ENCODE measurements at regions not wholly inside any gene's neighbourhood (a gene's known extent, or its start where the extent isn't known, plus 50 kb on each side); places are given as distances from the start of the nearest gene placed in this dataset.

- Histone ChIP-seq H3K4me1 (ENCODE audit: control insufficient read depth, insufficient read depth, low read length) (peaks cover 3% of the 10 kb centered on the region; the same call in 1 of the 2 replicates), H3K9ac (ENCODE audit: low read depth, low read length) (no peak overlapping the region), H3K9me3 (ENCODE audit: control insufficient read depth, insufficient read depth, low read length) (no peaks in the 10 kb centered on the region), H3K27ac (ENCODE audit: low read depth, low read length) (no peak overlapping the region), H3K36me3 (ENCODE audit: control insufficient read depth, insufficient read depth, low read length) (no peaks in the 10 kb centered on the region), H3K4me3 (ENCODE audit: low read depth, low read length) (no peak overlapping the region), H3K27me3 (ENCODE audit: control insufficient read depth, insufficient read depth, low read length) (no peaks in the 10 kb centered on the region)
Measured at GRCh38 chr5:82336226-82336958, 58.2 kb upstream of the RPS23 start.

DNA sequence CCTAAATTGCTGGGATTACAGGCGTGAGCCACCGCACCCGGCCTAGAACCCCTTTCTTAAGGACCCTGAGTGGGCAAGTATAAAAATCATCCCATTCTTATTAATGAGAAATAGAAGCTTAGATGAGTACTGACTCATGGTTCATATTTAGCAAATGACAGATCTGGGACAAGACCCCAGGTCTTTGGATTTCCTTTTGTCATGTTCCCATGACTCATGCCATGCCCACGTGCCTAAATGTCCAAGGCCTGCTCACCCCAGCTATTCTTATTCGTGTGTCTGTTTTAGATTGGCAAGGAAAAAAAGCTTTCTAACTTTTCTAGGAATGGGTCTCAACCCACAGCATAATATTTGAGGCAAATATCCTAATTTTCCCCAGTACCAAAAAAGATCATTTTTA lies 57.7 kb upstream of the RPS23 start:
- H3K9me3 ChIP-seq (ENCODE audit: control insufficient read depth, insufficient read depth, low read length), result no peaks in the 10 kb centered on the region
- no peak overlapping the region for H3K4me3 ChIP-seq (ENCODE audit: low read depth, low read length)
- no peak overlapping the region for H3K9ac ChIP-seq (ENCODE audit: low read depth, low read length)
- no peaks in the 10 kb centered on the region for H3K27me3 ChIP-seq (ENCODE audit: control insufficient read depth, insufficient read depth, low read length)
- no peak overlapping the region for H3K27ac ChIP-seq (ENCODE audit: low read depth, low read length)
- H3K36me3 ChIP-seq (ENCODE audit: control insufficient read depth, insufficient read depth, low read length), result no peaks in the 10 kb centered on the region
- peaks cover 7% of the 10 kb centered on the region for H3K4me1 ChIP-seq (ENCODE audit: control insufficient read depth, insufficient read depth, low read length)

GRCh38 chr5:82334856-82335255 lies 56.7 kb upstream of the RPS23 start:
- Histone ChIP-seq H3K27me3 (ENCODE audit: control insufficient read depth, insufficient read depth, low read length) (no peaks in the 10 kb centered on the region), H3K4me3 (ENCODE audit: low read depth, low read length) (no peak overlapping the region), H3K4me1 (ENCODE audit: control insufficient read depth, insufficient read depth, low read length) (peaks cover 7% of the 10 kb centered on the region), H3K36me3 (ENCODE audit: control insufficient read depth, insufficient read depth, low read length) (no peaks in the 10 kb centered on the region), H3K9ac (ENCODE audit: low read depth, low read length) (no peak overlapping the region), H3K9me3 (ENCODE audit: control insufficient read depth, insufficient read depth, low read length) (no peaks in the 10 kb centered on the region), H3K27ac (ENCODE audit: low read depth, low read length) (no peak overlapping the region)

- H3K27ac ChIP-seq (ENCODE audit: low read depth, low read length), result no peak overlapping the region
- H3K4me3 ChIP-seq (ENCODE audit: low read depth, low read length), result no peak overlapping the region
- no peaks in the 10 kb centered on the region for H3K36me3 ChIP-seq (ENCODE audit: control insufficient read depth, insufficient read depth, low read length)
- no peaks in the 10 kb centered on the region for H3K9me3 ChIP-seq (ENCODE audit: control insufficient read depth, insufficient read depth, low read length)
- peaks cover 7% of the 10 kb centered on the region for H3K4me1 ChIP-seq (ENCODE audit: control insufficient read depth, insufficient read depth, low read length)
- H3K27me3 ChIP-seq (ENCODE audit: control insufficient read depth, insufficient read depth, low read length), result no peaks in the 10 kb centered on the region
- no peak overlapping the region for H3K9ac ChIP-seq (ENCODE audit: low read depth, low read length)
Measured at GRCh38 chr5:82334085-82334692, 56.0 kb upstream of the RPS23 start.

DNA sequence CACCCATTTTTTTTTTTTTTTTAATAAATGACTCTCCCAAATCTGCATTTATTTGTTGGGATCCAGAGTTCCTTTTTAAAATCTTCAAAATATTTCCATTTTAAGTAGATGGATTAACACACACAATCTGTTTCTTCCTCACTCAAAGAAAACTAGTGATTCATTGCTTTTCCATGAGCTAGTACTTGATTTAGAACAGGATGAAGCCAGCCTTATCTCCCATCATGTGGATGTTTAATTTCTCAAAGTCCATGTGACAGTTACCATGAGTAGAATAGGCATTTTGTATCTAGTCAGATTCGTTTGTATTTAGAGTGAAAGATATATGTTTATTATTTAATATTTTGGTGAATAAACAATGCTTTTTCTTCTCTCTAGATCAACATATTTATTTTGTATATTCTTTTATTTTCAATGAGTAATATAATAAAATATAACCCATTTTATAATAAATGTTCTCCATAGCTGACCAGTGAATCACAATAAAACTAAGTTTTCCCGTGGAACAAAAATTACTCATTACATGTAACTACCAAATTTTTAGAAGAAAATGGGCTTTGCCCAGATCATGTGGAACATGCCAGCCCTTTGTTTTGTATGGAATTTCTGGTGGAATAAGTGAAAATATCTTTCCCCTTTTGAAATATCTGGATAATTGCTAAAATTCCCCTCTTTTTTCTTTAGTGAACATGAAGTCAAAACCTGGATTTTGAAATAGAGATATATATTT lies 54.9 kb upstream of the RPS23 start:
- no peak overlapping the region for H3K4me3 ChIP-seq (ENCODE audit: low read depth, low read length)
- H3K4me1 ChIP-seq (ENCODE audit: control insufficient read depth, insufficient read depth, low read length), result peaks cover 7% of the 10 kb centered on the region
- no peaks in the 10 kb centered on the region for H3K27me3 ChIP-seq (ENCODE audit: control insufficient read depth, insufficient read depth, low read length)
- no peak overlapping the region for H3K27ac ChIP-seq (ENCODE audit: low read depth, low read length)
- H3K9me3 ChIP-seq (ENCODE audit: control insufficient read depth, insufficient read depth, low read length), result 0 out of 2 replicates have a peak, but pooled peaks cover 2% of the 10 kb centered on the region
- no peaks in the 10 kb centered on the region for H3K36me3 ChIP-seq (ENCODE audit: control insufficient read depth, insufficient read depth, low read length)
- H3K9ac ChIP-seq (ENCODE audit: low read depth, low read length), result no peak overlapping the region

DNA sequence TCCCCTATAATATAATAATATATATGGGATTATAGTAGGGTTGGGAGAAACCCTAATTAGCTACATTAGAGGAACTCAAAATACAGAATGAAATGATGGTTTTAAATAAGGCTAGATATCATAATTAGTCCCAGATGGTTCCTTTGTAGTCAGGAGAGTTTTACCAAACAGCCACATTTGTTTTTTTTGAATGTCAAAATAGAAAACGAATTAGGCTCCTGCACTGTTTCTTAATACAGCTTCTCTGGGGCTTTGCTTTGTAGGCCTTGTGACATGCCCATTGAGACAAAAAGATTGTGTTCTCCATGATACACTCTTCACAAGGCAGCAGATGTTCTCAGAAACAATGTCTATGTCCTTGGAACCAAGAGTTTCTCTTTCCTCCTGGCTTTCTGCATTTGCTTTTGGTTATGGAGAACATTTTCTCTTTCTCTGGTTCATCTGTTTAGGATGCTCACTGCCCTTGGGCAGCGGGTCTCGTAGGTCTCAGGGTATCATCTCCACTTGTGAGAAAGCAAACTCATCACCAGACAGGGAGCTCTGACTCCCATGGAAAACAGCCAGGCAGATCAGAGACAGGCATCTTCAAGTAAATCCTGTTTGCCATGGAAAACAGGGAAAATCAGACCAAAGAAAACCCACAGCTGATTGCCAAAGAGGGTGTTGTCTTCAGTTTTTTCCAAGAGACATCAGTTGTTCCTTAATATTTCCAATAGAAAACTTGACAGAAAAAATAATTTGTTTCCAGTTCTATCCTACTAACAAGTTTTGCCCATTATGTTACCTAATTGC lies 54.1 kb upstream of the RPS23 start:
- Histone ChIP-seq H3K9ac (ENCODE audit: low read depth, low read length) (no peak overlapping the region), H3K36me3 (ENCODE audit: control insufficient read depth, insufficient read depth, low read length) (no peaks in the 10 kb centered on the region), H3K27ac (ENCODE audit: low read depth, low read length) (no peak overlapping the region), H3K4me1 (ENCODE audit: control insufficient read depth, insufficient read depth, low read length) (peaks cover 7% of the 10 kb centered on the region), H3K9me3 (ENCODE audit: control insufficient read depth, insufficient read depth, low read length) (0 out of 2 replicates have a peak, but pooled peaks cover 2% of the 10 kb centered on the region), H3K27me3 (ENCODE audit: control insufficient read depth, insufficient read depth, low read length) (no peaks in the 10 kb centered on the region), H3K4me3 (ENCODE audit: low read depth, low read length) (no peak overlapping the region)

GRCh38 chr5:82331557-82331956 lies 53.4 kb upstream of the RPS23 start:
- no peak overlapping the region for H3K27ac ChIP-seq (ENCODE audit: low read depth, low read length)
- H3K4me1 ChIP-seq (ENCODE audit: control insufficient read depth, insufficient read depth, low read length), result peaks cover 7% of the 10 kb centered on the region
- H3K27me3 ChIP-seq (ENCODE audit: control insufficient read depth, insufficient read depth, low read length), result no peaks in the 10 kb centered on the region
- no peak overlapping the region for H3K9ac ChIP-seq (ENCODE audit: low read depth, low read length)
- no peak overlapping the region for H3K4me3 ChIP-seq (ENCODE audit: low read depth, low read length)
- 0 out of 2 replicates have a peak, but pooled peaks cover 2% of the 10 kb centered on the region for H3K9me3 ChIP-seq (ENCODE audit: control insufficient read depth, insufficient read depth, low read length)
- H3K36me3 ChIP-seq (ENCODE audit: control insufficient read depth, insufficient read depth, low read length), result no peaks in the 10 kb centered on the region

- peaks cover 7% of the 10 kb centered on the region for H3K4me1 ChIP-seq (ENCODE audit: control insufficient read depth, insufficient read depth, low read length)
- no peaks in the 10 kb centered on the region for H3K27me3 ChIP-seq (ENCODE audit: control insufficient read depth, insufficient read depth, low read length)
- no peak overlapping the region for H3K4me3 ChIP-seq (ENCODE audit: low read depth, low read length)
- H3K9me3 ChIP-seq (ENCODE audit: control insufficient read depth, insufficient read depth, low read length), result 0 out of 2 replicates have a peak, but pooled peaks cover 2% of the 10 kb centered on the region
- no peak overlapping the region for H3K9ac ChIP-seq (ENCODE audit: low read depth, low read length)
- no peaks in the 10 kb centered on the region for H3K36me3 ChIP-seq (ENCODE audit: control insufficient read depth, insufficient read depth, low read length)
- no peak overlapping the region for H3K27ac ChIP-seq (ENCODE audit: low read depth, low read length)
Measured at GRCh38 chr5:82330530-82331270, 52.5 kb upstream of the RPS23 start.

DNA sequence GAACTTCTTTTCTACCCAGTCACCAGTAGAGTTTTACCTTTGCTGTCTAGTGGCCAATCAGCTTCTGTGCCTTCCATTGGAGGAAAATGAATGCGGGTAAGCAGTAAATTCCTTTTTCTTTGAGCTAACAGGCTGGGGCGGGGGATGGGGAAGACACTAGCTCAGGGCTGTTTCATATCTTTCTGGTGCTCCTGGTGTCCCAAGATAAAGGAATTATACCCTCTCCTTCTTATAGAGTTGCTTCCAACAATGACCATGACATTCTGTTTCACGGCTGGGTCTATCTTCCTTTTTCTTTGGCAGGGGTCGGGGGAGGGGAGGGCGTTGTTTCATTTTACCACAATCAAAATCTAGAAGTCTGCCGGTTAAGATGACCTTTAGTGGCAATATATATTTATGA lies 51.2 kb upstream of the RPS23 start:
- Histone ChIP-seq H3K36me3 (ENCODE audit: control insufficient read depth, insufficient read depth, low read length) (no peaks in the 10 kb centered on the region), H3K4me1 (ENCODE audit: control insufficient read depth, insufficient read depth, low read length) (peaks cover 7% of the 10 kb centered on the region), H3K27me3 (ENCODE audit: control insufficient read depth, insufficient read depth, low read length) (no peaks in the 10 kb centered on the region), H3K4me3 (ENCODE audit: low read depth, low read length) (no peak overlapping the region), H3K27ac (ENCODE audit: low read depth, low read length) (no peak overlapping the region), H3K9me3 (ENCODE audit: control insufficient read depth, insufficient read depth, low read length) (0 out of 2 replicates have a peak, but pooled peaks cover 2% of the 10 kb centered on the region), H3K9ac (ENCODE audit: low read depth, low read length) (no peak overlapping the region)
